Sciatic nerve (tissue), 2 donors: ENCODE measurements at regions not wholly inside any gene's neighbourhood (a gene's known extent, or its start where the extent isn't known, plus 50 kb on each side); places are given as distances from the start of the nearest gene placed in this dataset.
"Not testable (repeated sequence)": the region's sequence is repeated elsewhere in the genome, so short reads cannot be mapped to it uniquely, and the experiment has no call there.

Source experiments
- ATAC-seq: fragments of 200-7000 bp; cut with Tn5 transposase; one replicate; pipeline ENCODE4 v1.9.1; 2020; ENCODE audit warnings: mild to moderate bottlenecking, moderate library complexity
- DNase-seq: peaks from one replicate; pipeline ENCODE4 v3.0.0-alpha.2; 2020; ENCODE audit warnings: low spot score
- intact Hi-C: fragments of 100-400 bp; cut with DNase I; formaldehyde crosslinking; loops from one replicate; pipeline ENCODE4 v1.14.2; 2022
- donor health status: DM: no; HTN: no; CAD: no.
- donor health status: DM: no; HTN: no; CAD: no.

DNA sequence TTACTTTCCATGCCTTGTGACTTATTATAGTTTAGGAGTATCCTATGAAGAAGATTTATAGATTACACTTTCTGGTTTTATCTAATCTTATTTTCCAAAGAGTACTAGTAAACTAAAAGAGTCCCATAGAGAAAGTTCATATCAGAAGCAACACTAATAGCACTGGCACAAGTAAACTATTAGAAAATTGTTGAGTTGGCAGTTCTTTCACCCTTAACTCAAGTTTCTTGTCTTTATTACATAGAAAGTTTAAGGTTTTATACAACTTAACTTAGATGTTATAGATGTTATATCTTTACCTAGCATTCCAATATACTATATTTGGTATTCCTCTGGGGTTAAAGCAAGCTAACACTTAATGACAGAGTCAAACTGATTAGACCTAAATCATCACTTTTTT lies 437.8 kb upstream of the ARRDC3 start:
- DNase-seq (no peak), ATAC-seq (no peak)
- intact Hi-C loops, result no loop called here

DNA sequence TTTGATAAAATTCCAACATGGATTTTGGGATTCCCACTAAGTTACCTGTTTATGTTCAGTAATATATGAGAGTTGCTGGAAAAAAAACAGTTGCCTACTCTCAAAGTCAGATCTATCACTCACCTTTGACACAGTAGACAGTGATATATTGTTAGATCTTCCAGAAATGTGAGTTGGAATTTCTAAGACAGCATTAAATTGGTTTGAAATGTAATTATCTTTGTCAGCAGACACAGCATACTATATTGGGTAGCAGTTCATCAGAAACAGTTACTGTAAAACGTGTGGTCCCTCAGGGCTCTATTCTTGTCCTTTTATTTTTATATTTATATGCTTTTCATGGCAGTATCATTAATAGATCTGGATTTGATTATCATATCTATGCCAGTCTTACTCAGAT lies 433.6 kb upstream of the ARRDC3 start:
- intact Hi-C loops, result no loop called here
- ATAC-seq (no peak), DNase-seq (no peak)

DNA sequence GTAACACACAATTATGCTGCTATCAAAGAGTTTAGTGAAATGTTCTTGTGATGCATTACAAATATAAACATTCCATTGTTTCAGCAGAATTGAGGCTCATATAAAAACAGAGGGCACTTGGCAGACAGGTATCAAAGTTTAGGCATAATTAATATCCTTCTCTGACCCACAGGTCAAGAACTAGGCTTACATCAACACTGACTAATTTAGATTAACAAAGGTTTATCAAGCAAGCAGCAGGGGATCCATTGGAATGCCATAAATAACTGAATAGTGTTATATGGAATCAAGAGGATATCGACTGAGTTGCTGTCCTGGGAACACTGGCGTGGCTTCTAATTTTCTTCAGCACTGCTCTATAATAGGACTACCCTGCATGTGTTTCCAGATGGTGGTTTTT lies 414.5 kb upstream of the ARRDC3 start:
- DNase-seq (no peak), ATAC-seq (no peak)
- intact Hi-C loops, result no loop called here

DNA sequence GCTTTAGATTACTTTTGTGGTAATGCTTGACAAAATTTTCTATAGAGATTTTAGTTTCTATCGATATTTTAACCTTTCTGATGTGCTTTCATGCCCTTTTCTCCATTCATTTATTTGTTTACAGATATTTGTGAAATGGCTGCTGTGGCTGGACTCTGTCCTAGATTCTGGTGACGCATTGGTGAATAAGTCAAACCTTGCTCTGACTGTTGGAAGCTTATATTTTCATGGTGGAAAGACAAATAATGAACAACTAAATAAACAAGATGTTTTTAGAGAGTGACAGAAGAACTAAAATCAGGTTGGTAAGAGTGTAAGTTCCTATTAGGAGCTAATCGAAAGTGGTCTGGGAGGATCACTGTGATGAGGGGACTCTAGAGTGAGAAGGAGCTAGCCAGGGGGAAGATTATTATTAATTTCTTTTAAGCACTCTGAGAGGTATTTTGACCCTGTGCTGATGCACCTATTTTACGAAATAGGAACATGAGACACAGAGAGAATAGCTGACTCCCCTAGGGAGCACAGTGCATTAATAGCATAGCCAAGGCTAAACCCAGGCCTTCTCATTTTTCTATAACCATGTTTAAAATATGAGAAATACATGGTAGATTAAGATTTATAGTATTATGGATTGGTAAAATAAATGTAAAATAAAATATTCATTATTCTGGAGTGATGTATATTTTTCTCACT lies 411.9 kb upstream of the ARRDC3 start:
- DNase-seq, result no peak
- ATAC-seq, result no peak
- intact Hi-C loops, result no loop called here

DNA sequence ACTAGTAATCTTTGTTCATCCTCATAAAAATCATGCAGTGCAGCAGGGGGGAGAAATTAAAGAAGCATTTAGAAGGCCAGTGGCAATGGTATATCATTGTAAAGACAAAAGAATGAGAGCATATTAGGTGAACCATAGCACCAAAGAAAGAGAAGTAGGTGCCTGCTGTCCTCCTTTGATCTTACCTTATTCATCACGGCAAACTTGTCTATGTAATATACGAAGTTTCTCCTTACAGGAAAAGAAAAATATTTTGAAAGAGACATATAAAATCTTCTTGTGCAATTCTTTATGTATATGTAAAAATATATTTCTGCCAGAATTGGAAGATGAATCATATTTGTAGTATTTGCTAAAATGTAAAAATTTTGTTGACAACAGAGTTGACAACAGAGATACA lies 411.3 kb upstream of the ARRDC3 start:
- ATAC-seq (no peak), DNase-seq (no peak)
- intact Hi-C loops, result no loop called here

DNA sequence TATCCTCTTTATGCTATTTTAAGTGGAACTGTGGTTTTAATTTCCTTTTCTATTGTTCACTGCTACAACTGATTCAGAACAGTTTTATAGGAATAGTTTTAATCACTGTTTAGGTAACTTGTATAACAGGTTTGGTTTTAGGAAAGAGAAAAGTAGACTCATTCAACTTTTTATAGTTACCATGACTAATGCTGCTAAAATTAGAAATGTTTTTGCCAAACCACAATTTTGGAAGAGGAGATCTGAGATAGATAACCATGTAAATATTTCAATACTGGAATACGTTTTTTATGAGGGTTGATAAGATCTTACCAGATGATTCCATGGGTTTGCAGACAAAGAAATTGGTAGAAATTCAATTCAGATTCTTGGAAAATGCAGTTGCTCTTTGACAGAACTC lies 404.6 kb upstream of the ARRDC3 start:
- intact Hi-C loops, result no loop called here
- DNase-seq (no peak), ATAC-seq (no peak)

DNA sequence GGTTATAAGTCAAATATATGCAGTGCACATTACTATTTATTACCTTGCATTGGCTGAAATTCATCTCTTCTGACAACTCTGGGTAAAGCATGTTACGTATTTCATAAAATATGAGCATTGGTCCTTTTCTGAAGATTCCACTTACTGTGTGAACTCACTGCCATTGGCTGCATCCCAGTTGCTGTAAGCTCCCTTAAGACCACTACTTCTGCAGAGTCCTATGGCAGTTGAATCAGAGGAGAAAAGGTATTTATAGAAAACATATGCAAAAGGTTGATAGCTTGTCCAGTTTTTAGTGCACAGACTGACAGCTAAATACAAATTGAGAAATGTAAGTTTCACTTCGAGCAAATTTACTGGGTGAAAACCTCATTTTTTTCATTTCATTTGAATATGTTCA lies 394.6 kb upstream of the ARRDC3 start:
- intact Hi-C loops, result no loop called here
- ATAC-seq (no peak), DNase-seq (no peak)

DNA sequence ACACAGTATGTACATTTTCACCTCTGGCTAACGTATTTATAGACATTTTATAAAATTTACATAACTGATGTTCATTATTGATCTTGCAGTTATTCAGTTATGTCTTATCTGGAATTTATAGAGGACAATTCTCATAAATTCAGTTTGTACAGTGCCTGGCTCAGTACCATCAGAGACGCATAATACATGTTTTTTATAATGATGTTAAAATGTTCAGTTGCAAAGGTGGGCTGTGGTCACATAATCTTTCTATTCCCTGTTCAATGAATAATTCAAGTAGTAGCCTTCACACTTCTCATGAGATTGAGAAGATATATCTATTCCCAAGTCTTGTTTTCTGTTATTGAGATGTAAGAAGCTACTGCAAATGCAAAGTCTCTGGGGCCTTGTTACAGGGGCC lies 393.1 kb upstream of the ARRDC3 start:
- DNase-seq (no peak), ATAC-seq (no peak)
- intact Hi-C loops, result no loop called here

DNA sequence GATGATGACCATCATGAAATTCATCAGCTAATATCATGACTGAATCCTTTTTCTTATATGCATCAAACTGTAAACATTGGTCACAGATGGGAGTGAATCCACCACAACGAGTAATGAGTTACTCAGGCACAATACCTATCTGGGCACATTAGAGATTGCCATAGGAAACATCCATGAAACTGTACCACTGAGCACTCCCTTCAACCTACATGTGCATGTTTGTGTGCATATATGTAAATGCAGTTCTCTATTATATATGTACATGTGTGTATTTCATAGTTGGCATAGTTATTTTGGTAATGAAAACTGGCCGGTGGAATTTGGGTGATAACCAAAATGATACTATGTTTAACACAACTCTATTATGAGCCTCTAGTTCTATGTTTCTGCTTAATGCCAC lies 387.3 kb upstream of the ARRDC3 start:
- DNase-seq (no peak), ATAC-seq (no peak)
- intact Hi-C loops, result no loop called here

DNA sequence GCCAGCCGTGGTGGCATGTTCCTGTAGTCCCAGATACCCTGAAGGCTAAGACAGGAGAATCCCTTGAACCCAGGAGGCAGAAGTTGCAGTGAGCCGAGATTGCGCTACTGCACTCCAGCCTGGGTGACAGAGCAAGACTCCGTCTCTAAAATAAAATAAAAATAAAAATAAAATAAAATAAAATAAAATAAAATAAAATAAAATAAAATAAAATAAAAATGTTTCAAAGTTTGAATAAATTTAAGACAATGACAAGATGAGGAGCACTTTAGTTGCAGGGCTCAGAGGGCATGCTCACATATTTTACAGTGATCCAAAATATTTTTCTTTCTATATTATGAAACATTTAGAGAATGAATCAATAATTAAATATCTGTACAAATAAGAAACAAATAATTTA lies 374.3 kb upstream of the ARRDC3 start:
- intact Hi-C loops, ATAC-seq: not testable (repeated sequence)

DNA sequence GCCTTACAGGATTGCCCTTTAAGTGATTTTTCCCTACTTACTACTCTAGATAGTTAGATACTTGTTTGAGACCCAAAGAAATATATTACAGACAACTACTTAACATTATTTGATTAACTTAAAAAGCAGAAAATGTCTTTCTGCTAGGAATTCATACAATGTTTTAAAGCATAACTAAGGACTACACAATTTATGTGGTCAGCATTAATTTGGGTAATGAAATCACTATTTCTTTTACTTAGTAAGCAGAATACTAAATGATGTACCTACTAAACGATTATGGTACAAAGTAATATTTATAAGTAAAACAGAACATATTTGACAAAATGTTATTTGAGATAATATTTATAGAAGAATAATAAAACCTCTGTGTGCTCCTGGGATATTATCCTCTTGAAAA lies 371.9 kb upstream of the ARRDC3 start:
- ATAC-seq, result no peak
- no peak for DNase-seq
- intact Hi-C loops, result no loop called here

More for the DNA sequence above, 374.3 kb upstream of the ARRDC3 start:
- not testable (repeated sequence) for DNase-seq

DNA sequence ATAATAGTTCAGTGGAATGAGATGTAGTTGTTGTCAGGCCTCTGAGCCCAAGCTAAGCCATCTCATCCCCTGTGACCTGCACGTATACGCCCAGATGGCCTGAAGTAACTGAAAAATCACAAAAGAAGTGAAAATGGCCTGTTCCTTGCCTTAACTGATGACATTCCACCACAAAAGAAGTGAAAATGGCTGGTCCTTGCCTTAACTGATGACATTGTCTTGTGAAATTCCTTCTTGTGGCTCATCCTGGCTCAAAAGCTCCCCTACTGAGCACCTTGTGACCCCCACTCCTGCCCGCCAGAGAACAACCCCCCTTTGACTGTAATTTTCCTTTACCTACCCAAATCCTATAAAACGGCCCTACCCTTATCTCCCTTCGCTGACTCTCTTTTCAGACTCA lies 361.4 kb upstream of the ARRDC3 start:
- ATAC-seq, intact Hi-C loops, DNase-seq: not testable (repeated sequence)

DNA sequence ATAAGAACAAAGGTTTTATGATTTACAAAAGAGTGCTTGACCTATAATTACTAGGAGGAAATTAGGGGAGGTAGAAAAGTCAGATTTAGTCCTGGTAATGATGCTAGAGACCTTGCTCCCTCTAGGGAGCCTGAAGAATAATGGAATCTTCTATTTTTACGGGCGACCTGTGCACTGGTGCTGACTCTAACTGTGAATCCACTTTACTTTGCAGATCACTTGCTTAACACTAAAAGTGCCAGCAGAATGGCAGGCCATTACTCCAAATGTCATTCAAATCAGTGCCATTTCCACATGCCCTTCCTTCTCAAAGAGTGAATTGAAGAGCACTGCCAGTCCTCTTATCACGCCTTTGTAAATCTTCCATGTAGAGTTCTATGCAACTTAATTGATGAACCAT lies 359.4 kb upstream of the ARRDC3 start:
- DNase-seq (no peak), ATAC-seq (no peak)

DNA sequence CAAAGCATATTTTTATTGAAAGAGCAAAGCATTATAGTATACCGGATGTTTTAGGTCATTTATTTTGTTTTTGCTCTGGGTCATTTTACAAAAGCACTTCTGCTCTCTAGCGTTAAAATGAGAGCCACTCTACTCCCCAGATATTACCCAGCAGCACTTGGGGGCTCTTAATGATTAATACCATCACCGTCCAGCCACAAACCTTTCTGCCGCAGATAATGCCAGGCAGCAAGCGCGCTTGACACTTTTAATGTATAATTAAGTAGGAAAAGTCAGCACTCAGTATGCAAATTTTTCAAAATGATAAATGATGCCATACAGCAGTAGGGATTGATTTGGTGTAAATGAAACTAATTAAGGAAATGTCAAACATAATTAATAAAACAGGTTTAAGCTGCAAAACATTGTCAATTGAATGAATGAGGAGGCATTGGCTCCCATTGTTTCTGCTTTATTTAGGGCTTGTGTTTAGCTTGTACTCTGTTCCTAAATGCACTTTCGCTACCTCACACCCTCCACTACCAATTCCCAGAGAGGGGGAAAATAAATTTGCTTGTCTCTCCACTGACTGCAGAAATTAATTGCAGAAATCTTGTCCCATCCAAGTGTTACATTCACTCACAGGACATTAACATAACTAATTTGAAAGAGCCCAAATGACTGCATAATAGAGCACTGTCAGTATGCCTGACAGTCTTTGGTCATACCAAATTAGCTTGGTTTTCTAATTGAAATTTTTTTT lies 358.8 kb upstream of the ARRDC3 start:
- DNase-seq (no peak), ATAC-seq (no peak)
- intact Hi-C loops, result no loop called here

More for the DNA sequence above, 359.4 kb upstream of the ARRDC3 start:
- intact Hi-C loops, result no loop called here

DNA sequence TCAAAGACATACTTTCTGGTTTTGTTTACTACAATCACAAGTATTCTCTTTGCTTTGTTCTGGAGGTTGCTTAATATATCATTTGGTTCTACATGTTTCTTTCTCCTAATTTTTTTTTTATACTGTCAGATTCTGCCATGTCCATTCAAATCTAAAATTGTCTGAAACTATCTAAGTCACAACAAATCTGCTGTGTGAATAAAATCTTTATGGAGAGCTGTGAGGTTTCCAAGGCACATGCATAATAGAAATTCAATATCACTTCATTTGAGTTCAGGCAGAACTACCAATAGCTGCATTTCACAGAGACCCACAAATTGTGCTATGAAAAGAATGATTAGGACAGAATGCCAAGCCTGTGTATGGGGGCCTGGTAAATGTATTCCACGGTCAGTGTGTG lies 346.9 kb upstream of the ARRDC3 start:
- intact Hi-C loops, result no loop called here
- ATAC-seq, result no peak

DNA sequence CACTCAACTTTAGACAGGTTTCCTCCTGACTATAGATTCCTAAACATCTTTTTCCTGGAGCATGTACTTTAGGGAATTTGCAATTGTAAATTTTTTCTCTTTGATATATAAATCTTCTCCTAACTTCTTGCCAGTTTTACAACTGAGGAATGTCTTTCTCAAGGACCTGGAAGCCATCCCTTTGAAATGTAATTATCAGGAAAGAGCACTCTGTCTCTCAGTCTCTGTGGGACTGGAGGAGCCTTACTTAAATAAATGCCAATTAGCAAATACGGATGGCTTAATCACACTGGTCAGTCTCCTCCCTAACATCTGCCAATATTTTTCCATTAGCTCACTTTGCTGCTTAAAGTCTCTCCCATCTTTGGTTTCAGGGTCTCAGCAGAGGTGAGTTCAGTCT lies 344.3 kb upstream of the ARRDC3 start:
- intact Hi-C loops, result no loop called here
- DNase-seq, result no peak
- no peak for ATAC-seq

More for the DNA sequence above, 346.9 kb upstream of the ARRDC3 start:
- no peak for DNase-seq

DNA sequence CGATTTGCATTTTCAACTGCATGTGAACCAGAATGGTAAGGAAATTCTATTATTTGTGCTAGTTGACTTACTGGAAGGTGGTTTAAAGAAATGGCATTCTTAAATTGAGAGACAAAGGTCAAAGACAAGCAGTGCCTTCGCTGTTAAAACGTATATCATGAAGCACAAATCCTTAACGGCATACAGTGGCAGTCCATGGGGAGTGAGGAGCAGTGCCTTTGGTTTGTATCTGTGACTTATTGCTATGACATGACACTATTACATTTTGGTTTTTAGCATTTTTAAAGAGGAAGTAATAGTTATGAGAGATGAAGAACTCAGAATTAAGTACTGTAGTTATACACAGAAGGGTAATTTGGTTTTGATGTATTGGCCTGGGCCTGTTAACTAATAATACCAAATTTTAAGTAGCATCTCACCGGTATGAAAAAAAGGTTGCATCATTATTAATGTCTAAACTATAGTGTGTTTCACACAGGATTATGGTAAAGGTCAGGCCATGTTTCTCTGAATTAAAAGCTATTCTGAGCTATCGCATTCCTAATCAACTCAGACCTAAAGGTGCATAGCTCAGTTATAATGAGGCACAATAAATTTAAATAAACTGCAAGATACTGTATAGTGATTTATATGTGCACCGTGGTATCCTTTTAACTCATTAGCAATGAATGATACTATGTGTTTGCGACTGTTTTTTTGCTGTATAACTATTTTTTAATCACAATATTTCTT lies 339.8 kb upstream of the ARRDC3 start:
- intact Hi-C loops, result no loop called here
- DNase-seq (no peak), ATAC-seq (no peak)

DNA sequence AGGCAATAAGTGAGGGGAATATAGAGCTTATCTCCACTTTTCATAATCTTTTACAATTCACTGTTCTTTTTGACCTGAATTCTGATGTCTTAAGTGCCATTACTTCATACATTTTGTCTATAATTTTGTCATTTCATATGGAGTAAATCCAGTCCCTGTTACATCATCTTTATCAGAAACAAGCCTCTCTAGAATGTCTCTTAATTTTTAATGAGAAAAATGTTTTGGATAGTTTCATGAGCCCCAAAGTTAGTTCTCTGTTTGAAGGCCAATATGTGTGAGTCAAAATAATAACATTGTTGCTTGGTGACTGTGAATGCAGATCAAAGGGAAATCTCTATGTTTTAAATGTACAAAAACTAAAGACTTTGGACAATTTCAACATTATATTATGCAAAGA lies 329.6 kb upstream of the ARRDC3 start:
- DNase-seq (no peak), ATAC-seq (no peak)
- intact Hi-C loops, result no loop called here

DNA sequence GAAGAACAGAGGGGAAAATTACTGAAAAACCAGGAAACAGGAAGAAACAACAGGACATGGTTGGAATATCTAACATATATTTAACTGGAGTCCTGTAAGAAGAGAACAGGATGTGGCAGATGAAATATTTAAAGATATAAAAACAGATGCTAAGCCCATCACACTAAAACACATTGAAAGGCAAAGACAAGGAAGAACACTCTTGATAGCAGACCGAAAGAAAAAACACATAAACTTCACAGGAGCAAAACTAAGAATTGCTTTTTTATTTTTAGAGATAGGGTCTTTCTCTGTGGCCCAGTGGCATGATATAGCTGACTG lies 324.4 kb upstream of the ARRDC3 start:
- ATAC-seq (no peak), DNase-seq (no peak)
- intact Hi-C loops, result no loop called here

DNA sequence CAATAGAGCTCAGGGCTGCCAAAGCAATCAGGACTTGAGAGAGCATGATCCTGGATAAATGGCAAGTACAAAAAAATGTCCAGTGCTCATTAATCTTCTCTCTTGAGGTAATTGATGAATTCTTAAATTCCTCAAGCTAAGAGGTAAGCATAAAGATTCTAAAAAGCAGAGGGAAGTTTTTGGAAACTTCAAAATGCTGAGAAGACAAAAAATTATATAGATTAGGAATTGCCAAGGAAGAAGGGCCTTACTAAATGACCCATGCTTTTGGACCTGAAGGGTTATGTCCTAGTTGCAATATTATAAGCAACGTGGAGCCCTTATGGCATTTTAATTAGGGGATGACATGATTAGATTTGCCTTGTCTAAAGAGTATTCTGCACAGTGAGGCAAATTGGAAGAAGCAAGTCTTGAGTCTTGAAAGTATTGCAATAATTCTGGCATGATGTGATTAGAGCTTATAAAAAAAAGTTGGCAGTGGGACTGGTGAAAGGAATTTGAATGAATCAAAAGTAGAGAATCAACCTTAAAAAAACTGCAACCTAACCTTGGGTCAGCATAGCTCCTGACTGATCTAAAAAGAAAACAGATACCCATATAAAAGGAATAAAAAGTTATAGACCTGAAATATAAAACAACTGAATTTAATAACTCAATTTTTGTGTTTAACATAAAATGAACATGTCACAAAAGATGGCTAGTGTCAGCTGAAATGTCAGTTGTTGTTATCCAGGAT lies 323.8 kb upstream of the ARRDC3 start:
- intact Hi-C loops, result no loop called here
- no peak for ATAC-seq

More for the DNA sequence above, 323.8 kb upstream of the ARRDC3 start:
- DNase-seq, result no peak
